Panc1 (cell line): ENCODE measurements at regions not wholly inside any gene's neighbourhood (a gene's known extent, or its start where the extent isn't known, plus 50 kb on each side); places are given as distances from the start of the nearest gene placed in this dataset.

Experiments
- ATAC-seq: fragments of 200-7000 bp; cut with Tn5 transposase; 2 replicates; pipeline ENCODE4 v1.9.1; 2020; ENCODE audit warnings: mild to moderate bottlenecking, moderate library complexity
- BruUV-seq: library from RNA; stranded (reverse); fragments of 400-500 nt; replicated peaks from 2 replicates; lab custom pipeline; 2021; lab: Mats Ljungman, UMichigan
- CTCF ChIA-PET: fragments of 300-600 bp; sonication (Branson Sonifier 250); formaldehyde crosslinking; loops from one replicate; lab custom pipeline; 2022; ENCODE audit warnings: antibody characterized with exemption; lab: Charles Lee
- POLR2A ChIA-PET: fragments of 300-600 bp; sonication (Branson Sonifier 250); formaldehyde crosslinking; loops from one replicate; lab custom pipeline; 2022; ENCODE audit warnings: antibody characterized with exemption; lab: Charles Lee
- DNase-seq: peaks from one replicate; pipeline ENCODE4 v3.0.0-alpha.2; 2010; ENCODE audit warnings: low read depth, low spot score
- H3K27ac ChIP-seq: 2 replicates; pipeline ENCODE4 v1.5.1; 2011; ENCODE audit warnings: mild to moderate bottlenecking, low read length, inconsistent platforms
- H3K27me3 ChIP-seq: fragments of 200-500 bp; sonication (Bioruptor generic); 2 replicates; pipeline ENCODE4 v1.6.0; 2014; ENCODE audit warnings: low read length, inconsistent platforms; ENCODE audit not compliant: control insufficient read depth, insufficient read depth
- H3K36me3 ChIP-seq: fragments of 200-500 bp; sonication (Bioruptor generic); 2 replicates; pipeline ENCODE4 v1.5.1; 2014; ENCODE audit warnings: inconsistent platforms, mild to moderate bottlenecking, low read length, moderate library complexity; ENCODE audit not compliant: control insufficient read depth, insufficient read depth
- H3K4me1 ChIP-seq: 2 replicates; pipeline ENCODE4 v1.5.1; 2011; ENCODE audit warnings: inconsistent platforms, mild to moderate bottlenecking, low read length, moderate library complexity; ENCODE audit not compliant: control insufficient read depth, insufficient read depth
- H3K4me3 ChIP-seq, 2 experiments: 2 replicates each; pipeline ENCODE4 v1.5.1; 2011 to 2012; ENCODE audit warnings: low read depth in 2 of 2, low read length in 2 of 2, mild to moderate bottlenecking in 2 of 2, inconsistent platforms in 1 of 2, moderate library complexity in 1 of 2
- H3K9me3 ChIP-seq: fragments of 200-500 bp; sonication (Bioruptor generic); 2 replicates; pipeline ENCODE4 v1.5.1; 2014; ENCODE audit warnings: low read depth, mild to moderate bottlenecking, inconsistent platforms, low read length, moderate library complexity; ENCODE audit not compliant: control insufficient read depth, insufficient read depth
- POLR2AphosphoS5 ChIP-seq: IDR thresholded peaks from 2 replicates; pipeline ENCODE4 v1.6.1; 2012; ENCODE audit warnings: mild to moderate bottlenecking, low read depth, low read length, moderate library complexity
- SIN3A ChIP-seq: IDR thresholded peaks from 2 replicates; pipeline ENCODE4 v1.6.1; 2012; ENCODE audit warnings: low read depth, mild to moderate bottlenecking, low read length, moderate library complexity, borderline replicate concordance; ENCODE audit not compliant: insufficient read depth
- TCF7L2 ChIP-seq: IDR thresholded peaks from 2 replicates; pipeline ENCODE4 v1.6.1; 2011; ENCODE audit warnings: mild to moderate bottlenecking, low read depth, low read length, inconsistent platforms
- in situ Hi-C: cut with HindIII; loops from 2 replicates; pipeline ENCODE4 v1.10.0; 2016; ENCODE audit warnings: low sequenced_read_pairs, low pct_unique_long_range_greater_than_20kb
- intact Hi-C: fragments of 100-400 bp; cut with micrococcal nuclease; formaldehyde crosslinking; loops from one replicate; pipeline ENCODE4 v1.10.0; 2022; ENCODE audit not compliant: unreplicated experiment
- TF ChIP-seq, protein P1 (sequence below): fragments of 450-650 bp; IDR thresholded peaks from 2 replicates; pipeline ENCODE4 v1.5.1; 2017; ENCODE audit warnings: mild to moderate bottlenecking
- TF ChIP-seq, protein P2 (sequence below), 2 experiments: IDR thresholded peaks; 2 replicates each; pipeline ENCODE4 v1.6.1; 2011 to 2012; ENCODE audit warnings: low read depth in 2 of 2, control low read depth in 1 of 2, low read length in 1 of 2, mild to moderate bottlenecking in 1 of 2, moderate library complexity in 1 of 2; ENCODE audit not compliant: insufficient read depth in 1 of 2

DNA sequence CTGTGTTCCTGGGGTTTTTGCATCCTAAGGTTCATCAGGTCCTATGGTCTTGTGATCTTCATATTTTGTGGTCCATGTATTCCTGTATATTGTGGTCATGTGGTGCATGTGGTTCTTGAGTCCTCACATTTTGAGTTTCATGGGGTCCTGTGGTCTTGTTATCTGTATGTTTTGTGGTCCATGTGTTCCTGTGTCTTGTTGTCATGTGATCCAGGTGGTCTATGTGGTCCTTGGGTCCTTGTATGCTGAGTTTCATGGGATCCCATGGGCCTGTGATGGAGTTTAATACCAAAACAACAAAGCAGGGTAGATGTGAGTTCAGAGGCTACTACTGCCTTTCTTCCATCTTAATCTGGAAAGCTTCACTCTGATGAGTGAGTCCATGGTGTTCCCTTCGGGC, 166.4 kb downstream of the TMEM18 start:
- ChIA-PET CTCF (no interaction called here), POLR2A (no interaction called here)
- ATAC-seq, result no peak

DNA sequence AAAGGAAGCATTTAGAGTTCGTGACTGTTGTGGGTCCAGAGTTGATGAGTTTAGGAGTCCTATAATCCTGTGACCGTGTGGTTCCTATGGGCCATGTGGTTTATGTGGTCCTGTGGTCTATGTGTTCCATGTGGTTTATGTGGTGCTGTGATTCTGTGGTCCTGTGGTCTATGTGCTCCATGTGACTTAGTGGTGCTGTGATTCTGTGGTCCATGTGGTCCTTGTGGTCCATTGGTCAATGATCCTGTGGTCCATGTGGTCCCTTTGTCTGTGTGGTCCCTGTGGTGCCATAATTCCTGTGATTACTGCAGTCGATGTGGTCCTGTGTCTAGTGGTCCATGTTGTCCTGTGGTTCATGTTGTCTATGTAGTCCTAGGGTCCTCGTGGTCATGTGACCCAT, 167.3 kb downstream of the TMEM18 start:
- H3K27ac ChIP-seq, result no peak overlapping the region
- TF ChIP-seq, protein P1, sequence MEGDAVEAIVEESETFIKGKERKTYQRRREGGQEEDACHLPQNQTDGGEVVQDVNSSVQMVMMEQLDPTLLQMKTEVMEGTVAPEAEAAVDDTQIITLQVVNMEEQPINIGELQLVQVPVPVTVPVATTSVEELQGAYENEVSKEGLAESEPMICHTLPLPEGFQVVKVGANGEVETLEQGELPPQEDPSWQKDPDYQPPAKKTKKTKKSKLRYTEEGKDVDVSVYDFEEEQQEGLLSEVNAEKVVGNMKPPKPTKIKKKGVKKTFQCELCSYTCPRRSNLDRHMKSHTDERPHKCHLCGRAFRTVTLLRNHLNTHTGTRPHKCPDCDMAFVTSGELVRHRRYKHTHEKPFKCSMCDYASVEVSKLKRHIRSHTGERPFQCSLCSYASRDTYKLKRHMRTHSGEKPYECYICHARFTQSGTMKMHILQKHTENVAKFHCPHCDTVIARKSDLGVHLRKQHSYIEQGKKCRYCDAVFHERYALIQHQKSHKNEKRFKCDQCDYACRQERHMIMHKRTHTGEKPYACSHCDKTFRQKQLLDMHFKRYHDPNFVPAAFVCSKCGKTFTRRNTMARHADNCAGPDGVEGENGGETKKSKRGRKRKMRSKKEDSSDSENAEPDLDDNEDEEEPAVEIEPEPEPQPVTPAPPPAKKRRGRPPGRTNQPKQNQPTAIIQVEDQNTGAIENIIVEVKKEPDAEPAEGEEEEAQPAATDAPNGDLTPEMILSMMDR, result no peak
- TF ChIP-seq, protein P2, sequence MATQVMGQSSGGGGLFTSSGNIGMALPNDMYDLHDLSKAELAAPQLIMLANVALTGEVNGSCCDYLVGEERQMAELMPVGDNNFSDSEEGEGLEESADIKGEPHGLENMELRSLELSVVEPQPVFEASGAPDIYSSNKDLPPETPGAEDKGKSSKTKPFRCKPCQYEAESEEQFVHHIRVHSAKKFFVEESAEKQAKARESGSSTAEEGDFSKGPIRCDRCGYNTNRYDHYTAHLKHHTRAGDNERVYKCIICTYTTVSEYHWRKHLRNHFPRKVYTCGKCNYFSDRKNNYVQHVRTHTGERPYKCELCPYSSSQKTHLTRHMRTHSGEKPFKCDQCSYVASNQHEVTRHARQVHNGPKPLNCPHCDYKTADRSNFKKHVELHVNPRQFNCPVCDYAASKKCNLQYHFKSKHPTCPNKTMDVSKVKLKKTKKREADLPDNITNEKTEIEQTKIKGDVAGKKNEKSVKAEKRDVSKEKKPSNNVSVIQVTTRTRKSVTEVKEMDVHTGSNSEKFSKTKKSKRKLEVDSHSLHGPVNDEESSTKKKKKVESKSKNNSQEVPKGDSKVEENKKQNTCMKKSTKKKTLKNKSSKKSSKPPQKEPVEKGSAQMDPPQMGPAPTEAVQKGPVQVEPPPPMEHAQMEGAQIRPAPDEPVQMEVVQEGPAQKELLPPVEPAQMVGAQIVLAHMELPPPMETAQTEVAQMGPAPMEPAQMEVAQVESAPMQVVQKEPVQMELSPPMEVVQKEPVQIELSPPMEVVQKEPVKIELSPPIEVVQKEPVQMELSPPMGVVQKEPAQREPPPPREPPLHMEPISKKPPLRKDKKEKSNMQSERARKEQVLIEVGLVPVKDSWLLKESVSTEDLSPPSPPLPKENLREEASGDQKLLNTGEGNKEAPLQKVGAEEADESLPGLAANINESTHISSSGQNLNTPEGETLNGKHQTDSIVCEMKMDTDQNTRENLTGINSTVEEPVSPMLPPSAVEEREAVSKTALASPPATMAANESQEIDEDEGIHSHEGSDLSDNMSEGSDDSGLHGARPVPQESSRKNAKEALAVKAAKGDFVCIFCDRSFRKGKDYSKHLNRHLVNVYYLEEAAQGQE (IDR thresholded peaks at IDR 0.05; ENCODE audit: insufficient read depth in 1 of 2, low read depth in 2 of 2, low read length in 1 of 2), result no peak
- TF ChIP-seq SIN3A (no peak), POLR2AphosphoS5 (no peak), TCF7L2 (no peak)
- no peaks in the 10 kb centered on the region for H3K27me3 ChIP-seq
- no peaks in the 10 kb centered on the region for H3K36me3 ChIP-seq
- no TSS peak for BruUV-seq
- in situ Hi-C loops, result no loop called here
- DNase-seq (no peak), ATAC-seq (no peak)
- ChIA-PET POLR2A (no interaction called here), CTCF (no interaction called here)
- H3K4me3 ChIP-seq, result no peak overlapping the region
- H3K9me3 ChIP-seq, result no peaks in the 10 kb centered on the region
- no peaks in the 10 kb centered on the region for H3K4me1 ChIP-seq
- intact Hi-C loops, result no loop called here

More for the DNA sequence above, 166.4 kb downstream of the TMEM18 start:
- in situ Hi-C loops (no loop called here), intact Hi-C loops (no loop called here)
- Histone ChIP-seq H3K9me3 (no peaks in the 10 kb centered on the region), H3K27me3 (no peaks in the 10 kb centered on the region), H3K4me3 (no peak overlapping the region), H3K4me1 (no peaks in the 10 kb centered on the region), H3K36me3 (no peaks in the 10 kb centered on the region), H3K27ac (no peak overlapping the region)
- TF ChIP-seq, protein P2 (IDR thresholded peaks at IDR 0.05; ENCODE audit: insufficient read depth in 1 of 2, low read depth in 2 of 2, low read length in 1 of 2), result no peak
- no peak for TF ChIP-seq POLR2AphosphoS5
- TF ChIP-seq, protein P1, result no peak
- no peak for TF ChIP-seq TCF7L2
- no peak for TF ChIP-seq SIN3A
- no peak for DNase-seq
- BruUV-seq, result no TSS peak
